ENCODE measurements at regions not wholly inside any gene's neighbourhood (a gene's known extent, or its start where the extent isn't known, plus 50 kb on each side); places are given as distances from the start of the nearest gene placed in this dataset.
"Not testable (repeated sequence)": the region's sequence is repeated elsewhere in the genome, so short reads cannot be mapped to it uniquely, and the experiment has no call there.

GRCh38 chr12:4187315-4187714 lies 86.2 kb upstream of the CCND2 start:
- intact Hi-C loops (cut with micrococcal nuclease; ENCODE audit: unreplicated experiment); ATAC-seq; H2AFZ ChIP-seq (ENCODE audit: control insufficient read depth, low read depth, low read length); BruUV-seq (replicated peaks); H3K79me2 ChIP-seq (ENCODE audit: control insufficient read depth, insufficient read depth, low read length); FAIRE-seq; H3K9me3 ChIP-seq (replicated peaks; ENCODE audit: control insufficient read depth, insufficient read depth, low read length); H4K20me1 ChIP-seq (ENCODE audit: control insufficient read depth, insufficient read depth); H3K4me3 ChIP-seq; H3K4me2 ChIP-seq (ENCODE audit: control insufficient read depth, insufficient read depth); H3K27me3 ChIP-seq (replicated peaks in 1 of 2; ENCODE audit: control insufficient read depth in 2 of 2, insufficient read depth in 2 of 2, low read length in 1 of 2); H3K4me1 ChIP-seq (ENCODE audit: control insufficient read depth, insufficient read depth, low read length); H3K9ac ChIP-seq (ENCODE audit: control insufficient read depth, insufficient read depth, low read length); POLR2A ChIA-PET; DNase-seq (ENCODE audit: low read depth, low spot score); H3K27ac ChIP-seq (ENCODE audit: control insufficient read depth, insufficient read depth); H3K36me3 ChIP-seq (ENCODE audit: control insufficient read depth in 2 of 2, insufficient read depth in 2 of 2, low read length in 1 of 2); in situ Hi-C loops (cut with MboI): not testable (repeated sequence)
- SMC1A ChIA-PET (ENCODE audit: uncharacterized antibody, unreplicated experiment), result interaction anchor here (0.7 to 4.8 kb wide), 5 partner anchors 11 to 60 kb away, joined by 3 to 17 read pairs (median 3); no protein-coding TSS in a partner anchor
- CTCF ChIA-PET, result interaction anchor here (1.0 kb wide), 1 partner anchor 29 kb away, joined by 3 read pairs; no protein-coding TSS in a partner anchor
- WGBS (ENCODE audit: insufficient coverage, insufficient replicate concordance, low lambda C conversion rate, missing lambda C conversion rate), result 5% methylated on average over 3 of the region's 3 CpGs
- RAD21 ChIA-PET (ENCODE audit: unreplicated experiment), result interaction anchor here (1.1 kb wide), 1 partner anchor 80 kb away, joined by 4 read pairs; no protein-coding TSS in a partner anchor

GRCh38 chr12:4178424-4179170 lies 95.0 kb upstream of the CCND2 start:
- in situ Hi-C loops (cut with MboI) (no loop called here), intact Hi-C loops (cut with micrococcal nuclease; ENCODE audit: unreplicated experiment) (no loop called here)
- ChIA-PET POLR2A (interaction anchor here (0.5 to 1.2 kb wide), 5 partner anchors 9 to 83 kb away, joined by 3 to 4 read pairs (median 3); no protein-coding TSS in a partner anchor), RAD21 (ENCODE audit: unreplicated experiment) (interaction anchor here (0.8 to 1.7 kb wide), 7 partner anchors 10 to 83 kb away, joined by 3 to 8 read pairs (median 3); no protein-coding TSS in a partner anchor), SMC1A (ENCODE audit: uncharacterized antibody, unreplicated experiment) (interaction anchor here (0.6 to 4.1 kb wide), 12 partner anchors 9 to 97 kb away, joined by 3 to 30 read pairs (median 4); no protein-coding TSS in a partner anchor), CTCF (interaction anchor here (0.9 to 1.7 kb wide), 7 partner anchors 9 to 83 kb away, joined by 3 to 9 read pairs (median 4); no protein-coding TSS in a partner anchor)
- 11% methylated on average over 4 of the region's 4 CpGs for WGBS (ENCODE audit: insufficient coverage, insufficient replicate concordance, low lambda C conversion rate, missing lambda C conversion rate)
- Histone ChIP-seq H3K27ac (ENCODE audit: control insufficient read depth, insufficient read depth) (0 out of 2 replicates have a peak overlapping the region, but pooled peaks have one; percentile 31), H3K79me2 (ENCODE audit: control insufficient read depth, insufficient read depth, low read length) (no peaks in the 10 kb centered on the region), H4K20me1 (ENCODE audit: control insufficient read depth, insufficient read depth) (no peaks in the 10 kb centered on the region), H3K4me2 (ENCODE audit: control insufficient read depth, insufficient read depth) (peak overlapping the region; percentile 41), H2AFZ (ENCODE audit: control insufficient read depth, low read depth, low read length) (peak overlapping the region; percentile 68), H3K4me3 (no peak overlapping the region), H3K36me3 (ENCODE audit: control insufficient read depth in 2 of 2, insufficient read depth in 2 of 2, low read length in 1 of 2) (no peaks in the 10 kb centered on the region), H3K9ac (ENCODE audit: control insufficient read depth, insufficient read depth, low read length) (no peak overlapping the region), H3K4me1 (ENCODE audit: control insufficient read depth, insufficient read depth, low read length) (peaks cover 14% of the 10 kb centered on the region; the same call in 1 of the 2 replicates), H3K9me3 (replicated peaks; ENCODE audit: control insufficient read depth, insufficient read depth, low read length) (no peaks in the 10 kb centered on the region), H3K27me3 (replicated peaks in 1 of 2; ENCODE audit: control insufficient read depth in 2 of 2, insufficient read depth in 2 of 2, low read length in 1 of 2) (no peaks in the 10 kb centered on the region)
- TF ChIP-seq BHLHE40 (IDR thresholded peaks at IDR 0.05; ENCODE audit: borderline replicate concordance in 1 of 2, low read depth in 2 of 2, low read length in 1 of 2), result no peak
- TF ChIP-seq BRCA1 (IDR thresholded peaks at IDR 0.05; ENCODE audit: low read depth, low read length), result no peak
- TF ChIP-seq EP300 (IDR thresholded peaks at IDR 0.05; ENCODE audit: borderline replicate concordance in 1 of 2, control insufficient read depth in 1 of 2, low read depth in 2 of 2, low read length in 2 of 2), result no peak
- TF ChIP-seq, protein P1, sequence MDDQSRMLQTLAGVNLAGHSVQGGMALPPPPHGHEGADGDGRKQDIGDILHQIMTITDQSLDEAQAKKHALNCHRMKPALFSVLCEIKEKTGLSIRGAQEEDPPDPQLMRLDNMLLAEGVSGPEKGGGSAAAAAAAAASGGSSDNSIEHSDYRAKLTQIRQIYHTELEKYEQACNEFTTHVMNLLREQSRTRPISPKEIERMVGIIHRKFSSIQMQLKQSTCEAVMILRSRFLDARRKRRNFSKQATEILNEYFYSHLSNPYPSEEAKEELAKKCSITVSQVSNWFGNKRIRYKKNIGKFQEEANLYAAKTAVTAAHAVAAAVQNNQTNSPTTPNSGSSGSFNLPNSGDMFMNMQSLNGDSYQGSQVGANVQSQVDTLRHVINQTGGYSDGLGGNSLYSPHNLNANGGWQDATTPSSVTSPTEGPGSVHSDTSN (IDR thresholded peaks at IDR 0.05; ENCODE audit: insufficient replicate concordance, low read depth, low read length), result no peak
- TF ChIP-seq TCF12 (IDR thresholded peaks at IDR 0.05; ENCODE audit: low read depth, low read length), result no peak
- TF ChIP-seq ESRRA (IDR thresholded peaks at IDR 0.05; ENCODE audit: low read length), result no peak
- no peak for TF ChIP-seq ZNF622 (IDR thresholded peaks at IDR 0.05)
- peak; percentile 26; the same call in 1 of the 2 replicates for TF ChIP-seq ZBED1 (IDR thresholded peaks at IDR 0.05; ENCODE audit: borderline replicate concordance)
- TF ChIP-seq JUNB (IDR thresholded peaks at IDR 0.05), result peak; percentile 58
- no peak for TF ChIP-seq NRF1 (conservative IDR thresholded peaks at IDR 0.05; ENCODE audit: low read depth, low read length)
- FAIRE-seq, result no peak
- DNase-seq (ENCODE audit: low read depth, low spot score), result no peak
- no TSS peak for BruUV-seq (replicated peaks)
- peak; percentile 93 for ATAC-seq
